Naive thymus-derived CD8-positive, alpha-beta T cell (primary cell): ENCODE measurements at regions not wholly inside any gene's neighbourhood (a gene's known extent, or its start where the extent isn't known, plus 50 kb on each side); places are given as distances from the start of the nearest gene placed in this dataset.
"Not testable (repeated sequence)": the region's sequence is repeated elsewhere in the genome, so short reads cannot be mapped to it uniquely, and the experiment has no call there.

ENCODE experiments used
- ATAC-seq, 2 donors: fragments of 150-1000 bp; cut with Tn5 transposase in 1 of 2; sonication (Bioruptor Pico), chemical (Tn5 transposase) in 1 of 2; 1 replicate in 1 of 2; 2 replicates in 1 of 2; pipeline ENCODE4 v1.10.0; 2021; ENCODE audit warnings: mild to moderate bottlenecking in 2 of 2, moderate library complexity in 2 of 2
- POLR2A ChIA-PET: fragments of 350-600 bp; sonication (Branson Sonifier 250); formaldehyde crosslinking; loops from one replicate; lab custom pipeline; 2021; ENCODE audit warnings: antibody characterized with exemption; lab: Charles Lee
- DNase-seq, 10 donors: peaks; one replicate each; pipeline versions ENCODE4 v3.0.0 to v3.0.0-alpha.2; 2020 to 2022
- H3K27ac Mint-ChIP-seq, 10 donors: one replicate each; pipeline ENCODE4 v1.8.0; 2020 to 2022; ENCODE audit warnings: mild to moderate bottlenecking in 10 of 10, mixed read lengths in 10 of 10, moderate library complexity in 4 of 10, inconsistent platforms in 1 of 10
- H3K27me3 Mint-ChIP-seq, 5 donors: one replicate each; pipeline ENCODE4 v1.8.0; 2021 to 2022; ENCODE audit warnings: mixed read lengths in 5 of 5
- H3K36me3 Mint-ChIP-seq, 3 donors: one replicate each; pipeline ENCODE4 v1.8.0; 2020 to 2022; ENCODE audit warnings: mixed read lengths in 3 of 3, mild to moderate bottlenecking in 2 of 3, inconsistent platforms in 1 of 3
- H3K4me1 Mint-ChIP-seq, 4 donors: one replicate each; pipeline ENCODE4 v1.8.0; 2021 to 2022; ENCODE audit warnings: mixed read lengths in 4 of 4
- H3K4me3 Mint-ChIP-seq, 10 donors: one replicate each; pipeline ENCODE4 v1.8.0; 2020 to 2022; ENCODE audit warnings: mild to moderate bottlenecking in 10 of 10, mixed read lengths in 10 of 10, moderate library complexity in 6 of 10, inconsistent platforms in 1 of 10
- H3K9me3 Mint-ChIP-seq, 9 donors: one replicate each; pipeline ENCODE4 v1.8.0; 2020 to 2022; ENCODE audit warnings: mixed read lengths in 9 of 9, mild to moderate bottlenecking in 3 of 9, inconsistent platforms in 1 of 9, moderate library complexity in 1 of 9

DNA sequence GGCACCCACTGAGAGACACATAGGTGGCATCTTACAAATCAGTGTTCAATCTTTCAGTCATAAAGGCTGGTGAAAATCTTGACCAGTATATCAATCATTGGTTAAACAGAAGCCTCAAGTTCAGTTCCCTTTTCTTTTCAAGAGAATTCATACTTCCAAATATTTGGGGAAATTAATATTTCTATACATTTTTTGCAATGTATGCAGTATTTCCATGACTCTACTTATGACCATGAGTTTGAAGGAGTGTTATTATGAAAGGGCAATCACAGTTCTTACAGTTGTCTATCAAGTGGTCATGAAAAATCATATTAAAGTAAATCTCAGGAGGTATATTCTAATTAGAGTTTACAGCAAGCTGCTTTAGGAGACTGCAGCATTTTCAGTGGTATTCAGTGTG is 724.0 kb downstream of the ANKRD7 start:
- no peaks in the 10 kb centered on the region for H3K4me1 Mint-ChIP-seq
- no peaks in the 10 kb centered on the region for H3K36me3 Mint-ChIP-seq
- no peak overlapping the region for H3K4me3 Mint-ChIP-seq
- ATAC-seq (no peak), DNase-seq (no peak)
- H3K9me3 Mint-ChIP-seq = peaks cover 3 to 12% (median 9%) of the 10 kb centered on the region in 9 donors
- H3K27me3 Mint-ChIP-seq = no peaks in the 10 kb centered on the region
- POLR2A ChIA-PET = no interaction called here
- no peak overlapping the region for H3K27ac Mint-ChIP-seq

DNA sequence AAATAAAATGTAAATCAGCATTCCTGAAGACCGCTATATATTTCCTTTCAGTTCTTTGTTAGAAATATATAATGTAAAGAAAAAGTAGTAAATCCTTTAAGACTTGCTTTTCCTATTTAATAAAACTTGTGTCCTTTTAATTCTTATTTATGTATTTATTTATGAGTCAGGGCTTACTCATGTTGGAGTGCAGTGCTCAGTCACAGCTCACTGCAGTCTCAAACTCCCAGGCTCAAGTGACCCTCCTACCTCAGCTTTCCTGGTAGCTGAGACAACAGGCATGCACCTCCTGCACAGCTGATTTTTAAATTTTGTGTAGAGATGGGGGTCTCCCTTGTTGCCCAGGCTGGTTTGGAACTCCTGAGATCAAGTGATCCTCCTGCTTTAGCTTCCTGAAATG is 724.5 kb downstream of the ANKRD7 start:
- H3K27ac Mint-ChIP-seq = no peak overlapping the region
- peaks cover 3 to 16% (median 9%) of the 10 kb centered on the region in 9 donors for H3K9me3 Mint-ChIP-seq
- H3K27me3 Mint-ChIP-seq = no peaks in the 10 kb centered on the region
- no peak for DNase-seq
- no peaks in the 10 kb centered on the region for H3K4me1 Mint-ChIP-seq
- H3K36me3 Mint-ChIP-seq = no peaks in the 10 kb centered on the region
- no peak overlapping the region for H3K4me3 Mint-ChIP-seq
- POLR2A ChIA-PET = no interaction called here
- no peak for ATAC-seq

DNA sequence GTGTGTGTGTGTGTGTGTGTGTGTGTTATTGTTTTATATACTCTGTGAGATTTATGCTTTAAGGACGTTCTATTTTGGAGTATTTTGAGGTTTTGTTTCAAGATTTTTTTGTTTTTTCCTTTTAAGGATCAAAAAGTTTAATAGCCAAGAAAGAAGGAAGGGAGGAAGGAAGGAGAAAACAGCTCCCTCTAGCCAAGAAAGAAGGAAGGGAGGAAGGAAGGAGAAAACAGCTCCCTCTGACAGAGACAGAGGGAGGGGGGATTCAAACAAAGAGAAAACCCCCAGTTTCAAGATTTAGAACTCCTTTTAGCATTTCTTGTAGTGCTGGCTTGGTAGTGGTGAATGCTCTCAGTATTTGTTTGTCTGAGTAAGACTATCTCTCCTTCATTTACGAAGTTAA is 731.8 kb downstream of the ANKRD7 start:
- H3K4me1 Mint-ChIP-seq, H3K4me3 Mint-ChIP-seq, POLR2A ChIA-PET, DNase-seq, ATAC-seq, H3K27me3 Mint-ChIP-seq, H3K36me3 Mint-ChIP-seq, H3K27ac Mint-ChIP-seq: not testable (repeated sequence)
- H3K9me3 Mint-ChIP-seq = peaks cover 2 to 44% (median 12%) of the 10 kb centered on the region in 9 donors

DNA sequence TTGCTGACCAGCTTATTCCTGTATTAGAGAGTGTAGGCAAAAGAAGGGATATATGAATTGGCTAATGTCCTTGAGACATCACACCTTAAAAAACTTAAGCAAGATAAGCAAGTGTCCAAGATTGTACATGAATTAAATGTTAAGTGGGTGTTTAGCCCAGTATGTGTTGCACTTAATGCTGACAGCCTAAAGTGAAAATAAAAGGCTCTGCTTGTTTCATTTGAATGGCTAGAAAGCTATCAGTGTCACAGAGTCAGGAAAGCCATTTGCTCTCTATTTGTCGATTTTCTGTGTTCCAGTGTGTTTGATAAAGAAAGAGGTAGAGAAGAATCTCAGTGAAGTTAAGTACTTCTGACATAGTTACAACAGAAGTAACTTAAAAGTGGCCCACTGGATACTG is 744.9 kb downstream of the ANKRD7 start:
- Mint-ChIP-seq H3K4me1 (no peaks in the 10 kb centered on the region), H3K9me3 (peaks cover 0 to 9% (median 3%) of the 10 kb centered on the region in 9 donors), H3K27me3 (peaks cover 0 to 1% (median 0%) of the 10 kb centered on the region in 5 donors), H3K36me3 (no peaks in the 10 kb centered on the region), H3K27ac (no peak overlapping the region), H3K4me3 (no peak overlapping the region)
- no peak for DNase-seq
- ATAC-seq = no peak
- POLR2A ChIA-PET = no interaction called here

GRCh38 chr7:118971706-118972105 is 747.2 kb downstream of the ANKRD7 start:
- H3K9me3 Mint-ChIP-seq = peaks cover 0 to 9% (median 2%) of the 10 kb centered on the region in 9 donors
- POLR2A ChIA-PET = no interaction called here

DNA sequence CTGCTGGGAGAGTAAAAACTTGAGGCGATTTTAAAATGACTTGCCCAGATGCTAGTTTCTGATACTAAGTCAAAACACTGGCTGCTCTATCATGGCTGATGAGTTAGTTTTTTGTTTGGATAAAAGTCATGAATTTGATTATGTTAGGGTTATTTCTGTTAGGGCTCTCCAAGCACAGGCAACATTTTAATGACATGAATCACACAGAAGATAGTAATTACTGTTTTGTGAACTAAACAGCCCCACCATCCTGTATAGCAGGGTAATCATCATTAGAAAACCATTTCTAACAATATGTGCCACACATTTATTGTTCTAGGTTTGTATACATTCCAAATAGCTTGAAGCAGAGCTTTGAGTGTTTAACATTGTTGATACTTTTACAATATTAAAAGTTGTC is 750.3 kb downstream of the ANKRD7 start:
- no peak for ATAC-seq
- no peak overlapping the region for H3K27ac Mint-ChIP-seq
- DNase-seq = no peak
- POLR2A ChIA-PET = no interaction called here
- peaks cover 0 to 8% (median 0%) of the 10 kb centered on the region in 9 donors for H3K9me3 Mint-ChIP-seq
- H3K4me1 Mint-ChIP-seq = no peaks in the 10 kb centered on the region
- H3K27me3 Mint-ChIP-seq = no peaks in the 10 kb centered on the region
- no peaks in the 10 kb centered on the region for H3K36me3 Mint-ChIP-seq
- no peak overlapping the region for H3K4me3 Mint-ChIP-seq

More at GRCh38 chr7:118971706-118972105, 747.2 kb downstream of the ANKRD7 start:
- ATAC-seq = no peak
- H3K36me3 Mint-ChIP-seq = no peaks in the 10 kb centered on the region
- no peak overlapping the region for H3K27ac Mint-ChIP-seq
- no peaks in the 10 kb centered on the region for H3K4me1 Mint-ChIP-seq
- no peak for DNase-seq
- peaks cover 0 to 1% (median 0%) of the 10 kb centered on the region in 5 donors for H3K27me3 Mint-ChIP-seq
- H3K4me3 Mint-ChIP-seq = no peak overlapping the region

GRCh38 chr7:118995350-118995749 is 770.8 kb downstream of the ANKRD7 start:
- no peak for DNase-seq
- no peaks in the 10 kb centered on the region for H3K27me3 Mint-ChIP-seq
- POLR2A ChIA-PET = no interaction called here
- H3K9me3 Mint-ChIP-seq = peaks cover 0 to 4% (median 0%) of the 10 kb centered on the region in 9 donors
- no peak overlapping the region for H3K27ac Mint-ChIP-seq
- ATAC-seq = no peak
- H3K36me3 Mint-ChIP-seq = no peaks in the 10 kb centered on the region
- H3K4me1 Mint-ChIP-seq = no peaks in the 10 kb centered on the region
- no peak overlapping the region for H3K4me3 Mint-ChIP-seq

DNA sequence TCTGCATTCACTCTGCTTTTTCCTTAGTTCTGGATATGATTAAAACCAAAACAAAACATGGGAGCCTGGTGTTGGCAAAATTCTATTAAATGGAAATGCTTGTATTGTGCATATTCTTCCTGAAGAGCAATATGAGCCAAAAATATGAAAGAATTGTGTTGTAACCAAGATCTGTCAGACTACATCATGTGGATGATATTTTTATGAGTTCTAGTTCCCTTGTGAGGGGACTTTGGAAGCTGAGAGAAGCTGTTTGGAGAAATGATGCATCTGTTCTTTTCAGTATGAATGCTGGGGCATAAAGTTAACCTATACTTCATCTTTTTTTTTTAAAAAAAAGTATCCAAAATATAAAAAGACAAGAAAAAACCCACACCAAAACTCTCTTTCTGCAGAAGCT is 782.7 kb downstream of the ANKRD7 start:
- no peak for DNase-seq
- Mint-ChIP-seq H3K4me1 (no peaks in the 10 kb centered on the region), H3K27ac (no peak overlapping the region), H3K27me3 (no peaks in the 10 kb centered on the region), H3K36me3 (no peaks in the 10 kb centered on the region), H3K9me3 (peaks cover 0 to 17% (median 3%) of the 10 kb centered on the region in 9 donors), H3K4me3 (no peak overlapping the region)
- no peak for ATAC-seq
- POLR2A ChIA-PET = no interaction called here

DNA sequence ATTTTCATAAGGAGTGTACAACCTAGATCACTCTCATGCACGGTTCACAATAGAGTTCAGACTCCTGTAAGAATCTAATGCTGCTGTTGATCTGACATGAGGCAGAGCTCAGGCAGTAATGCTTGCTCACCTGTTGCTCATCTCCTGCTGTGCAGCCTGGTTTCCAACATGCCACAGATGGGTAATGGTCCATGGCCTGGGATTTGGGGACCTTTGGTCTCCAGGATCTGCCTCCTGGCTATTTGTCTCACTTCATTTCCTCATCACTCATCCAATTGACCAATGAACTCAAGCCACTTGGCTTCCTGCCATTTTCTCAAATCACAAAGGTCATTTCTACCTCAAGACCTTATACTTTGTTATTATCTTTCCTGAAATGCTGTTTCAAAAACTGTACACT is 786.1 kb downstream of the ANKRD7 start:
- ATAC-seq (no peak), DNase-seq (no peak)
- H3K36me3 Mint-ChIP-seq = no peaks in the 10 kb centered on the region
- POLR2A ChIA-PET = no interaction called here
- H3K27ac Mint-ChIP-seq = no peak overlapping the region
- H3K4me1 Mint-ChIP-seq = no peaks in the 10 kb centered on the region
- no peak overlapping the region for H3K4me3 Mint-ChIP-seq
- H3K27me3 Mint-ChIP-seq = no peaks in the 10 kb centered on the region
- peaks cover 0 to 14% (median 3%) of the 10 kb centered on the region in 9 donors for H3K9me3 Mint-ChIP-seq

- H3K9me3 Mint-ChIP-seq = peaks cover 0 to 31% (median 13%) of the 10 kb centered on the region in 9 donors
- H3K36me3 Mint-ChIP-seq = no peaks in the 10 kb centered on the region
- no peaks in the 10 kb centered on the region for H3K4me1 Mint-ChIP-seq
Observed at GRCh38 chr7:119026391-119026790, 801.9 kb downstream of the ANKRD7 start.

GRCh38 chr7:119028736-119029135 is 804.2 kb downstream of the ANKRD7 start:
- ATAC-seq (no peak), DNase-seq (no peak)
- H3K9me3 Mint-ChIP-seq = peaks cover 0 to 30% (median 7%) of the 10 kb centered on the region in 9 donors
- no peaks in the 10 kb centered on the region for H3K4me1 Mint-ChIP-seq
- H3K27me3 Mint-ChIP-seq = no peaks in the 10 kb centered on the region
- POLR2A ChIA-PET = no interaction called here
- H3K4me3 Mint-ChIP-seq = no peak overlapping the region
- H3K27ac Mint-ChIP-seq = no peak overlapping the region
- H3K36me3 Mint-ChIP-seq = no peaks in the 10 kb centered on the region

More at GRCh38 chr7:119026391-119026790, 801.9 kb downstream of the ANKRD7 start:
- H3K4me3 Mint-ChIP-seq = no peak overlapping the region
- H3K27ac Mint-ChIP-seq = no peak overlapping the region
- DNase-seq = no peak
- H3K27me3 Mint-ChIP-seq = no peaks in the 10 kb centered on the region
- no peak for ATAC-seq
- POLR2A ChIA-PET = no interaction called here

GRCh38 chr7:119032136-119032535 is 807.6 kb downstream of the ANKRD7 start:
- DNase-seq, ATAC-seq, H3K4me1 Mint-ChIP-seq, POLR2A ChIA-PET, H3K4me3 Mint-ChIP-seq, H3K27me3 Mint-ChIP-seq, H3K27ac Mint-ChIP-seq, H3K36me3 Mint-ChIP-seq: not testable (repeated sequence)
- peaks cover 2 to 22% (median 8%) of the 10 kb centered on the region in 9 donors for H3K9me3 Mint-ChIP-seq

DNA sequence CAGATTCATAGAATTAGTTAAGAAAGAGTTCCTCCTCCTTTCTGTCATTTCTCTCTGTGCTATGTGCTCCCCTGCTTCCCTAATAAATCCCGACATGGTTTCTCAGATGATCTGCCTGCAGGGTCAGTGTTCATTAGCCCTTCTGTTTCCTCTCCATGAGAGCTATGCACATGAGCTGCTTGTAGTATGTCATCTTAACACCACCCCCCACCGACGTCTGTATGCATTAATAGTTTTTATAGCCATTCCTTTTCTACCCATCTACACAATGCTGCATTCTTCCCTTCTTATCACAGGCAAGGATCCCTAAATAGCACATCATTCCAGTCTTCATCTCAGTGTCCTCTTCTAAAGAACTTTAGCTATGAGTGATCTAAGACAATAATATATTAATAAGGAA is 809.1 kb downstream of the ANKRD7 start:
- DNase-seq = no peak
- no peaks in the 10 kb centered on the region for H3K4me1 Mint-ChIP-seq
- no peak overlapping the region for H3K4me3 Mint-ChIP-seq
- POLR2A ChIA-PET = no interaction called here
- no peak for ATAC-seq
- no peaks in the 10 kb centered on the region for H3K36me3 Mint-ChIP-seq
- H3K27ac Mint-ChIP-seq = no peak overlapping the region
- no peaks in the 10 kb centered on the region for H3K27me3 Mint-ChIP-seq
- H3K9me3 Mint-ChIP-seq = peaks cover 2 to 23% (median 9%) of the 10 kb centered on the region in 9 donors

GRCh38 chr7:119037941-119038340 is 813.4 kb downstream of the ANKRD7 start:
- POLR2A ChIA-PET = no interaction called here
- Mint-ChIP-seq H3K4me3 (no peak overlapping the region), H3K27me3 (no peaks in the 10 kb centered on the region), H3K36me3 (no peaks in the 10 kb centered on the region), H3K4me1 (no peaks in the 10 kb centered on the region), H3K27ac (no peak overlapping the region), H3K9me3 (peaks cover 4 to 36% (median 15%) of the 10 kb centered on the region in 9 donors)
- DNase-seq = no peak
- no peak for ATAC-seq
